ENCODE measurements at regions not wholly inside any gene's neighbourhood (a gene's known extent, or its start where the extent isn't known, plus 50 kb on each side); places are given as distances from the start of the nearest gene placed in this dataset.

DNA sequence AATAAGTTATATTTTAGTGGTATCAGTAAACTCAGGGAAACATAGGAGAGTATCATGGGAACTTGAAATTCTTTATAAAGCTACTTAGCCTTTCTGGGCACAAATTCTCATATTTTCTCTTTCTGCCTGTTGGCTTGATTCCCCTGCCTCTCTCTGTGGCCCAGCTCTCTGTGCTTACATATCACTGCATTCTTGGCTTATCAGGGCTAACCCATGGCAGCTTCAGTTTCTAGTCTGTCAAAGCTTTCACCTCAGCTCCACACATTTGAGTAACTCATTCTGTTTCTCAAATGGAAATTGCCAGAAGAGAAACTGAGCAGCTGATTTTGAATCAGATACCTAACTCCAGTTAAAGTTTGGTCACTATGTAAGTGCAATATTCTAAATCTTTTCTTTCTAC is 713.1 kb downstream of the DNAJB9 start:
- H3K4me3 ChIP-seq (replicated peaks; ENCODE audit: low read depth, low read length), result no peak overlapping the region
- no peaks in the 10 kb centered on the region for H3K36me3 ChIP-seq (ENCODE audit: control insufficient read depth, insufficient read depth, low read length)
- no peak for DNase-seq (ENCODE audit: extremely low read depth, insufficient read length)
- TF ChIP-seq, protein P1, sequence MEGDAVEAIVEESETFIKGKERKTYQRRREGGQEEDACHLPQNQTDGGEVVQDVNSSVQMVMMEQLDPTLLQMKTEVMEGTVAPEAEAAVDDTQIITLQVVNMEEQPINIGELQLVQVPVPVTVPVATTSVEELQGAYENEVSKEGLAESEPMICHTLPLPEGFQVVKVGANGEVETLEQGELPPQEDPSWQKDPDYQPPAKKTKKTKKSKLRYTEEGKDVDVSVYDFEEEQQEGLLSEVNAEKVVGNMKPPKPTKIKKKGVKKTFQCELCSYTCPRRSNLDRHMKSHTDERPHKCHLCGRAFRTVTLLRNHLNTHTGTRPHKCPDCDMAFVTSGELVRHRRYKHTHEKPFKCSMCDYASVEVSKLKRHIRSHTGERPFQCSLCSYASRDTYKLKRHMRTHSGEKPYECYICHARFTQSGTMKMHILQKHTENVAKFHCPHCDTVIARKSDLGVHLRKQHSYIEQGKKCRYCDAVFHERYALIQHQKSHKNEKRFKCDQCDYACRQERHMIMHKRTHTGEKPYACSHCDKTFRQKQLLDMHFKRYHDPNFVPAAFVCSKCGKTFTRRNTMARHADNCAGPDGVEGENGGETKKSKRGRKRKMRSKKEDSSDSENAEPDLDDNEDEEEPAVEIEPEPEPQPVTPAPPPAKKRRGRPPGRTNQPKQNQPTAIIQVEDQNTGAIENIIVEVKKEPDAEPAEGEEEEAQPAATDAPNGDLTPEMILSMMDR (IDR thresholded peaks at IDR 0.05; ENCODE audit: insufficient read depth, low read length, poor library complexity, severe bottlenecking), result no peak
- no peaks in the 10 kb centered on the region for H3K27me3 ChIP-seq (replicated peaks; ENCODE audit: control insufficient read depth, insufficient read depth, low read length)

DNA sequence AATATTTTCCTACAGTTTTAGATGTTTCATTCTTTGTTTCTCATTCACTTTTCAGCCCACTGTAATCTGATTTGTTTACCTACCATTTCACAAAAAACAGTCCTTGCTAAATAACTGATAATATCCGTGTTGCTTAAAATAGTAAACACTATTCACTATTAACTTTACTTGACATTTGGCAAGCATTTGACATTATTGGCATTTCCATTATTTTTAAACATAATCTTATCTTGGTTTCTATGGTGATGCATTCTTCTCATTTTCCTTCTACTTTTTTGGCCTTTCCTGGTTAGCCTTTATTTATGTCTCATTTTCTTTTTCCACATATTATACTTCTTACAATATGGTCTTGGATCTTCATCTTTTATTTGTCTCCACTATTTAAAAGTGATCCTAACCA is 715.3 kb downstream of the DNAJB9 start:
- no peaks in the 10 kb centered on the region for H3K27me3 ChIP-seq (replicated peaks; ENCODE audit: control insufficient read depth, insufficient read depth, low read length)
- no peak overlapping the region for H3K4me3 ChIP-seq (replicated peaks; ENCODE audit: low read depth, low read length)
- TF ChIP-seq, protein P1 (IDR thresholded peaks at IDR 0.05; ENCODE audit: insufficient read depth, low read length, poor library complexity, severe bottlenecking), result no peak
- DNase-seq (ENCODE audit: extremely low read depth, insufficient read length), result no peak
- H3K36me3 ChIP-seq (ENCODE audit: control insufficient read depth, insufficient read depth, low read length), result no peaks in the 10 kb centered on the region

DNA sequence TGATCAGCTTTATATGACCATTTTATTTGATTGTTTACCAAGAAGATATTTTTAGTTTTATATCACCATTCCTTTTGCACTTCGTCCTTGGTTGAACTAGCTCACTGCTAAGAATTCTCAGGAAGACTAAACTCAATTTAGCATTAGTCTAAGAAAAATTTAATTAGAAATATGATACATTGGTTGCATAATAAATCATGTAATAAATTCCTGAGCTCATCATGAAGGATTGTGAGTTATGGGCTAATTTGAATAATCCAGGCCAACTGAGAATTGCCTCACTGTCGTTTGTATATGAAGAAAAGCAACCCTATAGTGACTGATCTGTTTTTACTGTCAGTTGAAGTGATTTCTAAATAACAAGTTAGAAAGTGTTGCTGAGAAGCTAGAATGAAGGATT is 725.5 kb downstream of the DNAJB9 start:
- Histone ChIP-seq H3K36me3 (ENCODE audit: control insufficient read depth, insufficient read depth, low read length) (no peaks in the 10 kb centered on the region), H3K27me3 (replicated peaks; ENCODE audit: control insufficient read depth, insufficient read depth, low read length) (no peaks in the 10 kb centered on the region), H3K4me3 (replicated peaks; ENCODE audit: low read depth, low read length) (no peak overlapping the region)
- DNase-seq (ENCODE audit: extremely low read depth, insufficient read length), result no peak
- TF ChIP-seq, protein P1 (IDR thresholded peaks at IDR 0.05; ENCODE audit: insufficient read depth, low read length, poor library complexity, severe bottlenecking), result no peak

DNA sequence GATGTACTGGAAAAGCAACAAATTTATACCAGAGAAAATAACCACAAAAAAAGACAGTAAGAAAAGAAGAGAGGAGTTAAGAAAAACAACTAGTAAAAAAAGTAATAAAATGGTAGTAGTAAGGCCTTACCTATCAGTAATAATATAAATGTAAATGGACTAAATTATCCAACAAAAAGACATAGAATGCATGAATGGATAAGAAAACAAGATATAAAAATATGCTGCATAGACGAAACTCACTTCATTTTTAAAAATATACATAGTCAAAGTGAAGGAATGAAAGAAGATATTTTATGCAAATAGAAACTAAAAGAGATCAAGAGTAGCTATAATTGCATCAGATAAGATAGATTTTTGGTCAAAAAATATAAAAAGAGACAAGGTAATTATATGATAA is 739.1 kb downstream of the DNAJB9 start:
- no peak for DNase-seq (ENCODE audit: extremely low read depth, insufficient read length)
- TF ChIP-seq, protein P1 (IDR thresholded peaks at IDR 0.05; ENCODE audit: insufficient read depth, low read length, poor library complexity, severe bottlenecking), result no peak

DNA sequence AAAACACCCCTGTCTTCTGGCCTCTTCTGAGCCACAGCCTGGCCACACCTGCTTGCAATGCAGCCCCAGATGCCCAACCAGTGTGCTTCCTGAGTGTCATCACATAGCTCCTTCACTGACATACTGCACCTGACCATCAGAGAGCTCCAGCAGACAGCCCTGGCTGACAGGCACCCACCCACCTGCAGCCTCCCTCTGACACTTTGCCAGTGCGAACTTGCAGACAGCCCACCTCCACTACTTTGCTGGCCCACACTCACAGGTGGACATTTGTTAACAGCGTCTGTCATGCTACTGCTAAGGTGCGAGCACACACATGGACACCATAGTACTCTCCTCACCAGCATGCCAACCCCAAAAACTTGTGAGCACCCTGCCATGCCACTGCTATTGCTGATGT is 740.1 kb downstream of the DNAJB9 start:
- TF ChIP-seq, protein P1 (IDR thresholded peaks at IDR 0.05; ENCODE audit: insufficient read depth, low read length, poor library complexity, severe bottlenecking), result no peak
- no peak for DNase-seq (ENCODE audit: extremely low read depth, insufficient read length)
- Histone ChIP-seq H3K27me3 (replicated peaks; ENCODE audit: control insufficient read depth, insufficient read depth, low read length) (no peaks in the 10 kb centered on the region), H3K36me3 (ENCODE audit: control insufficient read depth, insufficient read depth, low read length) (no peaks in the 10 kb centered on the region), H3K4me3 (replicated peaks; ENCODE audit: low read depth, low read length) (no peak overlapping the region)

More for the DNA sequence above, 739.1 kb downstream of the DNAJB9 start:
- no peak overlapping the region for H3K4me3 ChIP-seq (replicated peaks; ENCODE audit: low read depth, low read length)
- H3K27me3 ChIP-seq (replicated peaks; ENCODE audit: control insufficient read depth, insufficient read depth, low read length), result no peaks in the 10 kb centered on the region
- H3K36me3 ChIP-seq (ENCODE audit: control insufficient read depth, insufficient read depth, low read length), result no peaks in the 10 kb centered on the region

DNA sequence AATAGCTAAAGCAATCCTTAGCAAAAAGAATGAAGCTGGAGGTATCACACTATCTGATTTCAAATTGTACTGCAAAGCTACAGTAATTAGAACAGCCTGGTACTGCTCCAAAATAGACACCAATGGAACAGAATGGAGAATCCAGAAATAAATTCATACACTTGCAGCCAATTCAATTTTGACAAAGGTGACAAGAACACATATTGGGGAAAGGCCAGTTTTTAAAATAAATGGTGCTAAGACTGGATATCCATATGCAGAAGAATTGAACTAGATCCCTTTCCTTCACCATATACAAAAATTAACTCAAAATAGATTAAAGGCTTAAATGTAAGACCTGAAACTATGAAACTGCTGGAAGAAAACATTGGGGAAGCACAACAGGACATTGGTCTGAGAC is 748.5 kb downstream of the DNAJB9 start:
- Histone ChIP-seq H3K4me3 (replicated peaks; ENCODE audit: low read depth, low read length) (no peak overlapping the region), H3K36me3 (ENCODE audit: control insufficient read depth, insufficient read depth, low read length) (no peaks in the 10 kb centered on the region), H3K27me3 (replicated peaks; ENCODE audit: control insufficient read depth, insufficient read depth, low read length) (no peaks in the 10 kb centered on the region)
- DNase-seq (ENCODE audit: extremely low read depth, insufficient read length), result no peak
- TF ChIP-seq, protein P1 (IDR thresholded peaks at IDR 0.05; ENCODE audit: insufficient read depth, low read length, poor library complexity, severe bottlenecking), result no peak
